22Rv1 (cell line): ENCODE measurements at regions not wholly inside any gene's neighbourhood (a gene's known extent, or its start where the extent isn't known, plus 50 kb on each side); places are given as distances from the start of the nearest gene placed in this dataset.

Source experiments
- CTCF ChIP-seq: fragments of 450-650 bp; IDR thresholded peaks from 2 replicates; pipeline ENCODE4 v1.5.1; 2017; ENCODE audit warnings: mild to moderate bottlenecking
- ZFX ChIP-seq: fragments of 450-650 bp; IDR thresholded peaks from 2 replicates; pipeline ENCODE4 v1.6.1; 2017; ENCODE audit warnings: antibody characterized with exemption, borderline replicate concordance

GRCh38 chr18:56246916-56247315, 391.5 kb downstream of the TXNL1 start:
- TF ChIP-seq CTCF (no peak), ZFX (no peak)
